Stimulated activated naive CD8-positive, alpha-beta T cell treated with anti-CD3 and anti-CD28 coated beads, Interleukin-15, amount 100 ng/mL, for 72 hours (primary cell): ENCODE measurements at regions not wholly inside any gene's neighbourhood (a gene's known extent, or its start where the extent isn't known, plus 50 kb on each side); places are given as distances from the start of the nearest gene placed in this dataset.
"Not testable (repeated sequence)": the region's sequence is repeated elsewhere in the genome, so short reads cannot be mapped to it uniquely, and the experiment has no call there.

Experiments used
- ATAC-seq: fragments of 150-1000 bp; cut with Tn5 transposase; 2 replicates; pipeline ENCODE4 v1.10.0; 2021; ENCODE audit warnings: mild to moderate bottlenecking, moderate library complexity
- DNase-seq, 2 donors: peaks; one replicate each; pipeline ENCODE4 v3.0.0; 2021 to 2022
- H3K27ac Mint-ChIP-seq, 2 donors: one replicate each; pipeline ENCODE4 v1.8.0; 2022; ENCODE audit warnings: mild to moderate bottlenecking in 2 of 2, mixed read lengths in 2 of 2, moderate library complexity in 2 of 2
- H3K27me3 Mint-ChIP-seq: one replicate; pipeline ENCODE4 v1.8.0; 2022; ENCODE audit warnings: mixed read lengths
- H3K4me1 Mint-ChIP-seq: one replicate; pipeline ENCODE4 v1.8.0; 2022; ENCODE audit warnings: mild to moderate bottlenecking, mixed read lengths
- H3K4me3 Mint-ChIP-seq, 2 donors: one replicate each; pipeline ENCODE4 v1.8.0; 2022; ENCODE audit warnings: mild to moderate bottlenecking in 2 of 2, mixed read lengths in 2 of 2, moderate library complexity in 1 of 2
- H3K9me3 Mint-ChIP-seq, 2 donors: one replicate each; pipeline ENCODE4 v1.8.0; 2022; ENCODE audit warnings: mixed read lengths in 2 of 2

DNA sequence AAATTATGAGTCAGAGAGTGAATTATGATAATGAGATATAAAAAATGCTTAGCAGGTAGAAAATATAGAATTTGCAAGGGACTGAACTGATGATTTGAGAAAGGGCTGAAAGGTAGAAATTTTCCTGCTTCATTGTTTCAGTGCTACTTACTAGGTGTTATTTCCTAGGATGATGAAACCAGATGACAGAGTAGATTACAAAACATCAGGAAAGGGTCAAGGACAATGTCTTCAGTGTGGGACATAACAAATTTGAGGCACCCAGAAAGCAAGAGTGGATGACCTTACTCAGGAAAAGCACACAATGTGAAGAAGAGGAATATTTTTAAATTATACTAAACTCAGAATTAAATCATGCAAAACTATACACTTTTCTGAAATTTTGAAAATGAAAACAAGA lies 102.1 kb downstream of the SHCBP1 start:
- Mint-ChIP-seq H3K4me3 (no peak overlapping the region), H3K4me1 (no peaks in the 10 kb centered on the region), H3K27ac (no peak overlapping the region), H3K9me3 (peaks cover 9 to 17% of the 10 kb centered on the region in 2 donors), H3K27me3 (no peaks in the 10 kb centered on the region)
- ATAC-seq (no peak), DNase-seq (no peak)

GRCh38 chr16:46496701-46497100 lies 124.5 kb downstream of the SHCBP1 start:
- H3K27me3 Mint-ChIP-seq: no peaks in the 10 kb centered on the region
- H3K27ac Mint-ChIP-seq: no peak overlapping the region
- DNase-seq (no peak), ATAC-seq (no peak)
- no peaks in the 10 kb centered on the region for H3K4me1 Mint-ChIP-seq
- H3K4me3 Mint-ChIP-seq: no peak overlapping the region
- peaks cover 7 to 21% of the 10 kb centered on the region in 2 donors for H3K9me3 Mint-ChIP-seq

GRCh38 chr16:46482895-46483294 lies 138.3 kb downstream of the SHCBP1 start:
- no peaks in the 10 kb centered on the region for H3K4me1 Mint-ChIP-seq
- no peak overlapping the region for H3K27ac Mint-ChIP-seq
- H3K9me3 Mint-ChIP-seq: peaks cover 26 to 29% of the 10 kb centered on the region in 2 donors
- no peaks in the 10 kb centered on the region for H3K27me3 Mint-ChIP-seq
- no peak for ATAC-seq
- H3K4me3 Mint-ChIP-seq: no peak overlapping the region
- no peak for DNase-seq

DNA sequence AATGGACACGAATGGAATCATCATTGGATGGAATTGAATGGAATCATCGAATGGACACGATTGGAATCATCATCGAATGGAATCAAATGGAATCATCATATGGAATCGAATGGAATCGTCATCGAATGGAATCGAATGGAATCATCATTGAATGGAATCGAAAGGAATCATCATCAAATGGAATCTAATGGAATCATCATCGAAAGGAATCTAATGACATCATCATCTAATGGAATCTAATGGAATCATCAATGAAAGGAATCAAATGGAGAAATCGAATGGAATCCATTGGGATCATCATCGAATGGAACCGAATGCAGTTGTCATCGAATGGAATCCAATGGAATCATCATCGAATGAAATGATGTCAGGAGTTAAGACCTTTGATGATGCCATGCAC lies 154.9 kb downstream of the SHCBP1 start:
- Mint-ChIP-seq H3K9me3 (peaks cover 32 to 56% of the 10 kb centered on the region in 2 donors), H3K4me3 (no peak overlapping the region), H3K27ac (no peak overlapping the region), H3K27me3 (no peaks in the 10 kb centered on the region), H3K4me1 (no peaks in the 10 kb centered on the region)
- no peak for DNase-seq
- no peak for ATAC-seq

- not testable (repeated sequence) for ATAC-seq, H3K4me3 Mint-ChIP-seq, H3K9me3 Mint-ChIP-seq, DNase-seq, H3K27me3 Mint-ChIP-seq, H3K27ac Mint-ChIP-seq, H3K4me1 Mint-ChIP-seq
Observed at GRCh38 chr16:46454801-46455200, 166.4 kb downstream of the SHCBP1 start.

DNA sequence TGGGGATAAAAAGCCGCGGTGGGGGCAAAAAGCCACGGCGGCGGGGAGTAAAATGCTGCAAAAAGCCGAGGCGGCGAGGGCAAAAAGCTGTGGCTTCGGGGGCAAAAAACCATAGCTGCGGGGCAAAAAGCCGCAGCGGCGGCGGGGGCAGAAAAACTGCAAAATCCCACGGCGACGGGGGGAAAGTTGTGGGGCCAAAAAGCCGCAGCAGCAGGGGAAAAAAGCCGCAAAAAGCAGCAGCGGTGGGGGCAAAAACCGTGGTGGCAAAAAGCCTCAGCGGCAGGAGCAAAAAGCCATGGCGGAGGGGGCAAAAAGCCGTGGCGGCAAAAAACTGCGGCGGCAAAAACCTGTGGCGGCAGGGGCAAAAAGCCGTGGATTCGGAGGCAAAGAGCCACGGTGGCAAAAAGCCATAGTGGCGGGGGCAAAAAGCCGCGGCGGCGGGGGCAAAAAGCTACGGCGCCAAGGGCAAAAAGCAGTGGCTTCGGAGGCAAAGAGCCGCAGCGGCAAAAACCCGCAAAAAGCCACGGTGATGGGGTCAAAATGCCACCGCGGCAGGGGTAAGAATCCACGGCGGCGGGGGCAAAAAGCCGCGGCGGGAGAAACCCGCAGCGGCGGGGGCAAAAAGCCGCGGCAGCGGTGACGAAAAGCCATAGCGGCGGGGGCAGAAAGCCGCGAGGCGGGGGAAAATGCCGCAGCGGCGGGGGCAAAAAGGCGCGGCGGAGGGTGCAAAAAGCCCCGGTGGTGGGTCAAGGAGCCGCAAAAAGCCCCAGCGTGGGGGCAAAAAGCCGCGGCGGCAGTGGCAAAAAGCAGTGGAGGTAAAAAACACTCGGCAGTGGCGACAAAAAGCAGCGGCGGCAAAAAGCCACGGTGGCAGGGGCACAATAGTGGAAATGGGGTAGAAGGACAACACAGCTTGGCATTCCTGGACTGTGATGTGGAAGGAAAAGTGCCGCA lies 192.8 kb downstream of the SHCBP1 start:
- no peak for DNase-seq
- Mint-ChIP-seq H3K27me3 (peaks cover 27% of the 10 kb centered on the region), H3K27ac (no peak overlapping the region), H3K4me3 (no peak overlapping the region), H3K9me3 (peaks cover 0 to 2% of the 10 kb centered on the region in 2 donors), H3K4me1 (no peaks in the 10 kb centered on the region)
- no peak for ATAC-seq

DNA sequence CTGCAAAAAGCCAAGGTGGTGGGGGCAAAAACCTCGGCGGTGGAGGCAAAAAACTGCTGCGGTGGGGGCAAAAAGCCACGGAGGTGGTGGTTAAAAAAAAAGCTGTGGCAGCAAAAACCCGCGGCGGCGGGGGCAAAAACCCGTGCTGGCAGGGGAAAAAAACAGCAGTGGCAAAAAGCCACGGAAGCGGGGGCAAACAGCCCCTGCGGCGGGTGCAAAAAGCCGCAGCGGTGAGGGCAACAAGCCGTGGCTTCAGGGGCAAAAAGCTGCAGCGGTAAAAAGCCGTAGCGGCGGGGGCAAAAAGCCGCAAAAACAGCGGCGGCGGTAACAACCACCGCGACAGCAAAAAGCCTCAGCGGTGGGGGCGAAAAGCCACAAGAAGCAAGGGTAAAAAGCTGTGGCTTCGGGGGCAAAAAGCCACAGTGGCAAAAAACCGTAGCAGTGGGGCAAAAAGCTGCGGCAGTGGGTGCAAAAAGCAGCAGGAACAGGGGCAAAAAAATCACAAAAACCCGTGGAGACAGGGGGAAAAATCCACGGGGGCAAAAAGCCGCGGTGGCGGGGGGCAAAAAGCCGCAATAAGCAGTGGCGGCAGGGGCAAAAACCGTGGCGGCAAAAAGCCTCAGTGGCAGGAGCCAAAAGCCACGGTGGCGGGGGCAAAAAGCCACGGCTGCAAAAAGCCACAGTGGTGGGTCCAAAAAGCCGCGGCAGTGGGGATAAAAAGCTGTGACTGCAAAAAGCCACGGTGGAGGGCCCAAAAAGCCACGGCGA lies 193.7 kb downstream of the SHCBP1 start:
- no peak overlapping the region for H3K27ac Mint-ChIP-seq
- no peak overlapping the region for H3K4me3 Mint-ChIP-seq
- DNase-seq (no peak), ATAC-seq (no peak)
- H3K27me3 Mint-ChIP-seq: peaks cover 27% of the 10 kb centered on the region
- peaks cover 5 to 10% of the 10 kb centered on the region in 2 donors for H3K9me3 Mint-ChIP-seq
- H3K4me1 Mint-ChIP-seq: no peaks in the 10 kb centered on the region

DNA sequence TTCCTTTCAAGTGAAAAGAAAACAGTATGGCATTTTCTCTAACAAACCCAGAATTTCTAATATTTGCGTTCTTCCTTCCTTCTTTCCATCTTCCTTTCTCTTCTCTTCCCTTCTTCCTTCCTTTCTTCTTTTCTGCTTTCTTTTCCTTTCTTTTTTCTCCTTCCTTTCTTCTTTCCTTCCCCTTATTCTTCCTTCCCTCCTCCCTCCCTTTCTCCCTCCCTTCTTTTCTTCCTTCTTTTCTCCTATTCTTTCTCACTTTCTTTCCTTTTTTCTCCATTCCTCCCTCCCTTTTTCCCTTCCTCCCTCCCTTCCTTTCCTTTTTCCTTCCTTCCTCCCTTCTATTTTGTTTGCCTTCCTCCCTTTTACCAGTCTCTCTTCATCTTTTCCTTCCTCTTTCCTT lies 194.8 kb downstream of the SHCBP1 start:
- peaks cover 14 to 22% of the 10 kb centered on the region in 2 donors for H3K9me3 Mint-ChIP-seq

DNA sequence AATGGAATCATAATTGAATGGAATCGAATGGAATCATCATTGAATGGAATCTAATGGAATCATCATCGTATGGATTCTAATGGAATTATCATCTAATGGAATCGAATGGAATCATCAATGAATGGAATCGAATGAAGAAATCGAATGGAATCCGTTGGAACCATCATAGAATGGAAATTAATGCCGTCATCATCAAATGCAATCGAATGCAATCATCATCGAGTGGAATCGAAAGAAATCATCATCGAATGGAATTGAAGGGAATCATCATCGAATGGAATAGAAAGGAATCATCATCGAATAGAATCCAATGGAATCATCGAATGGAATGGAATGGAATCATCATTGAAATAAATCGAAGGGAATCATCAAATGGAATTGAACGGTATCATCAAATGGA lies 217.2 kb downstream of the SHCBP1 start:
- Mint-ChIP-seq H3K27me3 (no peaks in the 10 kb centered on the region), H3K4me1 (no peaks in the 10 kb centered on the region), H3K4me3 (no peak overlapping the region), H3K27ac (no peak overlapping the region), H3K9me3 (peaks cover 17 to 28% of the 10 kb centered on the region in 2 donors)
- ATAC-seq (no peak), DNase-seq (no peak)

More for the DNA sequence above, 194.8 kb downstream of the SHCBP1 start:
- DNase-seq (no peak), ATAC-seq (no peak)
- Mint-ChIP-seq H3K4me3 (no peak overlapping the region), H3K4me1 (no peaks in the 10 kb centered on the region), H3K27me3 (peaks cover 27% of the 10 kb centered on the region), H3K27ac (no peak overlapping the region)

DNA sequence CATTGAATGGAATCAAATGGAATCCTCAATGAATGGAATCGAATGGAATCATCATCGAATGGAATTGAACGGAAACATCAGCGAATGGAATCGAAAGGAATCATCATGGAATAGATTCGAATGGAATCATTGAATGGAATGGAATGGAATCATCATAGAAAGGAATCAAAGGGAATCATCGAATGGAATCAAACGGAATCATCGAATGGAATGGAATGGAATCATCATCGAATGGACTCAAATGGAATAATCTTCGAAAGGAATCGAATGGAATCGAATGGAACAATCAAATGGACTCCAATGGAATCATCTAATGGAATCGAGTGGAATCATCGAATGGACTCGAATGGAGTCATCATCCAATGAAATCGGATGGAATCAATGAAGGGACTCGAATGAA lies 222.6 kb downstream of the SHCBP1 start:
- peak; percentile 34 to 67 for DNase-seq
- not testable (repeated sequence) for H3K4me3 Mint-ChIP-seq, ATAC-seq, H3K9me3 Mint-ChIP-seq, H3K4me1 Mint-ChIP-seq, H3K27ac Mint-ChIP-seq, H3K27me3 Mint-ChIP-seq

DNA sequence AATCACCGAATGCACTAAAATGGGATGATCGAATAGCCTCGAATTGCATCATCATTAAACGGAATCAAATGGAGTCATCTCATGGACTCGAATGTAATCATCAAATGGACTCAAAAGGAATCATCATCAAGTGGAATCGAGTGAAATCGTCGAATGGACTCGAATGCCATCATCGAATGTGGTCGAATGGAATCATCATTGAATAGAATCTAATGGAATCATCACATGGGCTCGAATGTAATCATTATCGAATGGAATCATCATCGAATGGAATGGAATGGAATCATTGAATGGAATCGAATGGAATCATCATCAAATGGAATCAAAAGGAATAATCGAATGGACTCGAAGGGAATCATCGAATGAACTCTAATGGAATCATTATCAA lies 224.3 kb downstream of the SHCBP1 start:
- H3K4me1 Mint-ChIP-seq, H3K4me3 Mint-ChIP-seq, ATAC-seq, H3K27ac Mint-ChIP-seq, H3K27me3 Mint-ChIP-seq: not testable (repeated sequence)
- DNase-seq: peak in 1 of 2 donors; percentile 17
- peaks cover 8 to 12% of the 10 kb centered on the region in 2 donors for H3K9me3 Mint-ChIP-seq

DNA sequence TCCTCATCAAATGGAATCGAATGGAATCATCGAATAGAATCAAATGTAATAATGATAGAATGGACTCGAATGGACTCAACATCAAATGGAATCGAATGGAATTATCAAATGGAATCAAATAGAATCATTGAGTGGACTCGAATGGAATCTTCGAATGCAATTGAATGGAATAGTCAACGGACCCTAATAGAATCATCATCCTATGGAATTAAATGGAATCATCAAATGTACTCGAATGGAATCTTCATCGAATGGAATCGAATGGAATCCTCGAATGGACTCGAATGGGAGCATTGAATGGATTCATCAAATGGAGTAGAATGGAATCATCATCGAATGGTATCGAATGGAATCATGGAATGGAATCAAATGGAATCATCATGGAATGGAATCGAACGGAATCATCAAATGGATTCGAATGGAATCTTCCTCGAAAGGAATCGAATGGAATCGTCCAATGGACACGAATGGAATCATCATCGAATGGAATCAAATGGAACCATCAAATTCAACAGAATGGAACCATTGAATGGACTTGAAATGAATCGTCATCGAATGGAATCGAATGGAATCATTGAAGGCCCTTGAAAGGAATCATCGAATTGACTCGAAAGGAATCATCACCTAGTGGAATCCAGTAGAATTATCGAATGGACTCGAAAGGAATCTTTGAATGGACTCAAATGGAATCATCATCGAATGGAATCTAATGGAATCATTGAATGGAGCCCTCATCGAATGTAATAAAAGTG lies 224.9 kb downstream of the SHCBP1 start:
- not testable (repeated sequence) for ATAC-seq, H3K27me3 Mint-ChIP-seq, H3K4me1 Mint-ChIP-seq, H3K27ac Mint-ChIP-seq, H3K4me3 Mint-ChIP-seq
- peak in 1 of 2 donors; percentile 18 for DNase-seq
- peaks cover 8 to 12% of the 10 kb centered on the region in 2 donors for H3K9me3 Mint-ChIP-seq

DNA sequence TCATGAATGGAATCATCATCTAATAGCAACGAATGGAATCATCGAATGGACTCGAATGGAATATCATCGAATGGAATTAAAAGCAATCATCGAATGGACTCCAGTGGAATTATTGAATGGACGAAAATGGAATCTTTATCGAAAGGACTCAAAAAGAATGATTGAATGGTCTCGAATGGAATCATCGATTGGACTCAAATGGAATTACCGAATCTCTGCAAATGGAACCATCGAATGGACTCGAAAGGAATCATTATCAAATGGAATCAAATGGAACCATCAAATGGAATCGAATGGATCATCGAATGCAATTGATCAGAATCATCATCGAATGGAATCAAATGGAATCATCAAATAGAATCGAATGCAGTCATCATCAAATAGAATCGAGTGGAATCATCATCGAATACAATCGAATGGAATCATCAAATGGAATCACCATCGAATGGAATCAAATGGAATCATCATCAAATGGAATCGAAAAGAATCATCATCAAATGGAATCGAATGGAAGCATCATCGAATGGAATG lies 225.7 kb downstream of the SHCBP1 start:
- not testable (repeated sequence) for H3K4me1 Mint-ChIP-seq, H3K27me3 Mint-ChIP-seq, H3K27ac Mint-ChIP-seq, ATAC-seq, H3K4me3 Mint-ChIP-seq
- H3K9me3 Mint-ChIP-seq: peaks cover 12% of the 10 kb centered on the region in 2 donors
- peak in 1 of 2 donors; percentile 15 for DNase-seq

DNA sequence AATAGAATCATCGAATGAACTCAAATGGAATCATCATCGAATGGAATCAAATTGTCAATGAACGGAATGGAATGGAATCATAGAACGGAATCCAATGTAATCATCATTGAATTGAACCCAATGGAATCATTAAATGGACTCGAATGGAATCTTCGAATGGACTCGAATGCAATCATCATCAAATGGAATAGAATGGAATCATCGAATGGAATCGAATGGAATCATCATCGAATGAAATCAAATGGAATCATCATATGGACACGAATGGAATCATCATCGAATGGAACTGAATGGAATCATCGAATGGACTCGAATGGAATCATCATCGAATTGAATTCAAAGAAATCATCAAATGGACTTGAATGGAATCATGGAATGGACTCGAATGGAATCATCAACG lies 226.2 kb downstream of the SHCBP1 start:
- not testable (repeated sequence) for H3K27ac Mint-ChIP-seq, H3K27me3 Mint-ChIP-seq, DNase-seq, ATAC-seq, H3K4me3 Mint-ChIP-seq, H3K4me1 Mint-ChIP-seq
- peaks cover 12% of the 10 kb centered on the region in 2 donors for H3K9me3 Mint-ChIP-seq

DNA sequence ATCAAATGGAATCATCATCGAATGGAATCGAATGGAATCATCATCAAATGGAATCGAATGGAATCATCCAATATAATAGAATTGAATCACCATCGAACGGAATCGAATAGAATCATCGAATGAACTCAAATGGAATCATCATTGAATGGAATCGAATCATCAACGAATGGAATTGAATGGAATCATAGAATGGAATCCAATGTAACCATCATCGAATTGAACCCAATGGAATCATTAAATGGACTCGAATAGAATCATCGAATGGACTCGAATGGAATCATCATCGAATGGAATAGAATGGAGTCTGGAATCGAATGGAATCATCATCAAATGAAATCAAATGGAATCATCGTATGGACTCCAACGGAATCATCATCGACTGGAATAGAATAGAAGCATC lies 227.0 kb downstream of the SHCBP1 start:
- not testable (repeated sequence) for H3K4me1 Mint-ChIP-seq, H3K27ac Mint-ChIP-seq, DNase-seq, ATAC-seq, H3K27me3 Mint-ChIP-seq, H3K4me3 Mint-ChIP-seq
- H3K9me3 Mint-ChIP-seq: peaks cover 12% of the 10 kb centered on the region in 2 donors
